Suprapubic skin (tissue), 4 donors: ENCODE measurements at regions not wholly inside any gene's neighbourhood (a gene's known extent, or its start where the extent isn't known, plus 50 kb on each side); places are given as distances from the start of the nearest gene placed in this dataset.

Source experiments
- DNase-seq, 2 donors: peaks; one replicate each; pipeline ENCODE4 v3.0.0-alpha.2; 2019; ENCODE audit warnings: low spot score in 2 of 2
- H3K27ac ChIP-seq: fragments of 200-600 bp; sonication (generic); one replicate; pipeline ENCODE4 v1.5.1; 2019
- H3K27me3 ChIP-seq: fragments of 200-600 bp; sonication (generic); one replicate; pipeline ENCODE4 v1.5.1; 2019
- H3K36me3 ChIP-seq: fragments of 200-600 bp; sonication (generic); one replicate; pipeline ENCODE4 v1.5.1; 2019
- H3K4me1 ChIP-seq: fragments of 200-600 bp; sonication (generic); one replicate; pipeline ENCODE4 v1.5.1; 2019
- H3K4me3 ChIP-seq: fragments of 200-600 bp; sonication (generic); one replicate; pipeline ENCODE4 v1.5.1; 2019; ENCODE audit warnings: mild to moderate bottlenecking
- H3K9me3 ChIP-seq: fragments of 200-600 bp; sonication (generic); one replicate; pipeline ENCODE4 v1.5.1; 2019
- CTCF ChIP-seq, 2 donors: fragments of 200-600 bp in 1 of 2; fragments of 450-650 bp in 1 of 2; sonication (generic) in 1 of 2; IDR thresholded peaks; one replicate each; pipeline ENCODE4 v1.5.1; 2016 to 2019; ENCODE audit warnings: antibody characterized with exemption in 2 of 2, mild to moderate bottlenecking in 1 of 2, moderate library complexity in 1 of 2
- EP300 ChIP-seq: sonication (generic); formaldehyde crosslinking; IDR thresholded peaks from one replicate; pipeline ENCODE4 v1.6.1; 2017; ENCODE audit warnings: antibody characterized with exemption
- POLR2A ChIP-seq, 2 donors: fragments of 450-650 bp; IDR thresholded peaks; one replicate each; pipeline ENCODE4 v1.6.1; 2017; ENCODE audit warnings: antibody characterized with exemption in 2 of 2, mild to moderate bottlenecking in 2 of 2, moderate library complexity in 2 of 2
- POLR2AphosphoS5 ChIP-seq, 3 donors: sonication (generic); formaldehyde crosslinking; IDR thresholded peaks; one replicate each; pipeline ENCODE4 v1.6.1; 2017; ENCODE audit warnings: antibody characterized with exemption in 3 of 3
- WGBS: methylation state at CpG from one replicate; pipeline ENCODE4 v1.1.5; 2018; 5-methylcytosine and 5-hydroxymethylcytosine counted together

- no peaks in the 10 kb centered on the region for H3K36me3 ChIP-seq
- WGBS = 88% methylated on average over 2 of the region's 2 CpGs
- H3K9me3 ChIP-seq = no peaks in the 10 kb centered on the region
- no peak for TF ChIP-seq POLR2AphosphoS5 (IDR thresholded peaks at IDR 0.05)
- no peak for TF ChIP-seq CTCF (IDR thresholded peaks at IDR 0.05)
- no peak for TF ChIP-seq POLR2A (IDR thresholded peaks at IDR 0.05)
- TF ChIP-seq EP300 = no peak
- no peak overlapping the region for H3K4me3 ChIP-seq
- no peaks in the 10 kb centered on the region for H3K27me3 ChIP-seq
- no peak for DNase-seq
- H3K27ac ChIP-seq = no peak overlapping the region
- H3K4me1 ChIP-seq = no peaks in the 10 kb centered on the region
These were observed 890.5 kb downstream of the JRKL start for GRCh38 chr11:97280347-97280746.

GRCh38 chr11:97289823-97290222, 900.0 kb downstream of the JRKL start:
- no peaks in the 10 kb centered on the region for H3K4me1 ChIP-seq
- H3K27me3 ChIP-seq = no peaks in the 10 kb centered on the region
- no peak for DNase-seq
- no peak overlapping the region for H3K27ac ChIP-seq
- H3K36me3 ChIP-seq = no peaks in the 10 kb centered on the region
- no peaks in the 10 kb centered on the region for H3K9me3 ChIP-seq
- no peak for TF ChIP-seq CTCF (IDR thresholded peaks at IDR 0.05)
- TF ChIP-seq EP300 = no peak
- no peak for TF ChIP-seq POLR2A (IDR thresholded peaks at IDR 0.05)
- no peak for TF ChIP-seq POLR2AphosphoS5 (IDR thresholded peaks at IDR 0.05)
- 86% methylated on average over 2 of the region's 2 CpGs for WGBS
- no peak overlapping the region for H3K4me3 ChIP-seq

GRCh38 chr11:97290464-97291041, 900.7 kb downstream of the JRKL start:
- Histone ChIP-seq H3K27me3 (no peaks in the 10 kb centered on the region), H3K4me1 (no peaks in the 10 kb centered on the region), H3K9me3 (no peaks in the 10 kb centered on the region), H3K36me3 (no peaks in the 10 kb centered on the region), H3K27ac (no peak overlapping the region), H3K4me3 (no peak overlapping the region)
- no peak for DNase-seq
- no peak for TF ChIP-seq POLR2AphosphoS5 (IDR thresholded peaks at IDR 0.05)
- no peak for TF ChIP-seq CTCF (IDR thresholded peaks at IDR 0.05)
- TF ChIP-seq POLR2A (IDR thresholded peaks at IDR 0.05) = no peak
- no peak for TF ChIP-seq EP300
- 47% methylated on average over 3 of the region's 3 CpGs for WGBS

- 83% methylated on average over 5 of the region's 5 CpGs for WGBS
- no peak for TF ChIP-seq EP300
- TF ChIP-seq POLR2AphosphoS5 (IDR thresholded peaks at IDR 0.05) = no peak
- TF ChIP-seq POLR2A (IDR thresholded peaks at IDR 0.05) = no peak
- TF ChIP-seq CTCF (IDR thresholded peaks at IDR 0.05) = no peak
These were observed 906.5 kb downstream of the JRKL start for GRCh38 chr11:97296301-97296700.

GRCh38 chr11:97309291-97309690, 919.5 kb downstream of the JRKL start:
- no peaks in the 10 kb centered on the region for H3K9me3 ChIP-seq
- TF ChIP-seq POLR2AphosphoS5 (IDR thresholded peaks at IDR 0.05) = no peak
- TF ChIP-seq EP300 = no peak
- TF ChIP-seq POLR2A (IDR thresholded peaks at IDR 0.05) = no peak
- no peak for TF ChIP-seq CTCF (IDR thresholded peaks at IDR 0.05)
- H3K4me3 ChIP-seq = no peak overlapping the region
- H3K36me3 ChIP-seq = no peaks in the 10 kb centered on the region
- WGBS = 45% methylated on average over 2 of the region's 2 CpGs
- no peak for DNase-seq
- no peak overlapping the region for H3K27ac ChIP-seq
- H3K27me3 ChIP-seq = no peaks in the 10 kb centered on the region
- no peaks in the 10 kb centered on the region for H3K4me1 ChIP-seq

More at GRCh38 chr11:97296301-97296700, 906.5 kb downstream of the JRKL start:
- Histone ChIP-seq H3K9me3 (no peaks in the 10 kb centered on the region), H3K36me3 (no peaks in the 10 kb centered on the region), H3K27me3 (no peaks in the 10 kb centered on the region), H3K27ac (no peak overlapping the region), H3K4me3 (no peak overlapping the region), H3K4me1 (no peaks in the 10 kb centered on the region)
- no peak for DNase-seq
